ENCODE measurements at regions not wholly inside any gene's neighbourhood (a gene's known extent, or its start where the extent isn't known, plus 50 kb on each side); places are given as distances from the start of the nearest gene placed in this dataset.
A peak's percentile ranks its signal among the peaks of the same experiment; 100 is the strongest.

GRCh38 chr3:82940124-82940523 lies 1178.7 kb upstream of the GBE1 start:
- Histone ChIP-seq H3K27me3 (no peaks in the 10 kb centered on the region), H3K4me1 (no peaks in the 10 kb centered on the region), H3K27ac (no peak overlapping the region), H3K4me3 (no peak overlapping the region), H3K9me3 (no peaks in the 10 kb centered on the region), H3K36me3 (no peaks in the 10 kb centered on the region)
- TF ChIP-seq CTCF (IDR thresholded peaks at IDR 0.05): no peak
- 91 to 96% methylated on average over 16 of the region's 16 CpGs for WGBS, 2 donors
- FAIRE-seq: no peak
- intact Hi-C loops (cut with DNase I): no loop called here
- DNase-seq: peak in 2 of 6 donors; percentile 29 to 39
- no peak for ATAC-seq

DNA sequence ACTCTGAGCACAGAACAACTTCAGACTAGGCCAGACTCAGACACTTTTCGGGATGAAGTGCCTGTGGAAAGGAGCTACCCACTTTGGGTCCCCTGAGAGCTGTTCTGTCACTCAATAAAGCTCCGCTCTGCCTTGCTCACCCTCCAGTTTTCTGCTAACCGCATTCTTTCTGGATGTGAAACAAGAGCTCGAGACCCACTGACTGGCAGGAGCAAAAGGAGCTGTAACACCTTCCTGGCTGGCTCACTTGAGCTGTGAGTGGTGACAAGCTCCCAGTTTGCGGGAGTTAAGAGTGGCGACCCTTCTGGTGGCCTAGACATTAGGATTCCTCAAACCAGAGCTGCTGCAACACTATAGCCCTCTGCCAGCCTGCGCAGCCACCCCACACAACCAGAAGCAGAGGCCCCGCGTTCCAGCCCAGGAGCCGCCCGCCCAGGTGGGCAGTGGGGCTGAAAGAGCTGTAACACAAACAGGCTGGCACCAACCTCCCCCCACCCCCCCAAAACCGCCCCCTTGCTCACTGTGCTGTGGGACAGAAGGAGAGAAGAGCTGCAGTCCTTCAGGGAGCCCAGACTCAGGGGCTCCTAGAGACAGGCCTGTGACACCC lies 1178.1 kb upstream of the GBE1 start:
- FAIRE-seq (no peak), DNase-seq (peak in 2 of 6 donors; percentile 39), ATAC-seq (no peak)
- Histone ChIP-seq H3K27me3 (no peaks in the 10 kb centered on the region), H3K36me3 (no peaks in the 10 kb centered on the region), H3K4me1 (no peaks in the 10 kb centered on the region), H3K4me3 (no peak overlapping the region), H3K27ac (no peak overlapping the region), H3K9me3 (no peaks in the 10 kb centered on the region)
- intact Hi-C loops (cut with DNase I): no loop called here
- TF ChIP-seq CTCF (IDR thresholded peaks at IDR 0.05): no peak
- WGBS, 2 donors: 85 to 88% methylated on average over 12 of the region's 12 CpGs

DNA sequence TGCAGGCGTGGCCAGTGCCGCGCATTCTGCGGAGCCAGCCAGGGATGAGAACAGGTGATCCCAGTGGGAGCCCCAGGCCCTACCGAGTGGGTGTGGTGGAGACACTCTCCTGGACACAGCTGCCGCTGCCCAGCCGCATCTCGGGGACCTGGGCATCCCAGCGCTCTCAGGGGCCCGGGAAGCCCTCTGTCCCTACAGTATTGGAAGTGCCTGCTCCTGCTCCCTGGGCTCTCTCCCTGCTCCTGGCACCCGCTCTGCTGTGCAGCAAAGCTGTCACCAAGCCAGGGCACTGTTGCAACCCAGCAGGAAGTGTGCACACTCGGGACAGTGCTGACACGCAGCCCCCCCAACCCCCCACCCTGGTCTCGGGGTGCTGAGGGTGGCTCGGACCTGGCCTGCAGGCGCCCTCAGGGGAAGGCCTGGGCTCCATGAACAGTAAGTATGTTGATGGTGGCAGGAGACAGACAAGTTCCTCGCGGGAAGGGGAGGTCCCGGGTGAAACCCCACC lies 1177.4 kb upstream of the GBE1 start:
- no peaks in the 10 kb centered on the region for H3K9me3 ChIP-seq
- intact Hi-C loops (cut with DNase I): no loop called here

GRCh38 chr3:82927309-82928253 lies 1166.1 kb upstream of the GBE1 start:
- Histone ChIP-seq H3K4me1 (no peaks in the 10 kb centered on the region), H3K27me3 (no peaks in the 10 kb centered on the region), H3K4me3 (no peak overlapping the region), H3K36me3 (no peaks in the 10 kb centered on the region), H3K27ac (no peak overlapping the region), H3K9me3 (no peaks in the 10 kb centered on the region)
- 60 to 63% methylated on average over 5 of the region's 5 CpGs for WGBS, 2 donors
- TF ChIP-seq CTCF (IDR thresholded peaks at IDR 0.05): no peak
- ATAC-seq: no peak
- no peak for FAIRE-seq
- DNase-seq: no peak
- intact Hi-C loops (cut with DNase I): no loop called here

More for the DNA sequence above, 1177.4 kb upstream of the GBE1 start:
- FAIRE-seq: no peak
- Histone ChIP-seq H3K36me3 (no peaks in the 10 kb centered on the region), H3K27ac (no peak overlapping the region), H3K4me3 (no peak overlapping the region), H3K4me1 (no peaks in the 10 kb centered on the region), H3K27me3 (no peaks in the 10 kb centered on the region)
- TF ChIP-seq CTCF (IDR thresholded peaks at IDR 0.05): no peak
- DNase-seq: peak in 2 of 6 donors; percentile 49 to 55
- no peak for ATAC-seq
- 86 to 91% methylated on average over 19 of the region's 19 CpGs for WGBS, 2 donors

Measured in pancreas (tissue), 10 donors.